CD14-positive monocyte (primary cell): ENCODE measurements at regions not wholly inside any gene's neighbourhood (a gene's known extent, or its start where the extent isn't known, plus 50 kb on each side); places are given as distances from the start of the nearest gene placed in this dataset.

Source experiments
- DNase-seq, 3 donors: peaks; one replicate each; pipeline ENCODE4 v3.0.0-alpha.2; 2011 to 2022
- H2AFZ ChIP-seq: 2 replicates; pipeline ENCODE4 v1.6.0; 2012; ENCODE audit warnings: mild to moderate bottlenecking, low read depth, low read length, inconsistent platforms; ENCODE audit not compliant: insufficient read depth, poor library complexity, severe bottlenecking
- H3K27ac ChIP-seq, 2 donors: 1 replicate in 1 of 2; 2 replicates in 1 of 2; pipeline ENCODE4 v1.5.1; 2012 to 2013; ENCODE audit warnings: low read length in 2 of 2, control low read depth in 1 of 2, inconsistent platforms in 1 of 2, low read depth in 1 of 2, mild to moderate bottlenecking in 1 of 2
- H3K27me3 ChIP-seq, 2 donors: one replicate each; pipeline versions ENCODE4 v1.6.0 to v1.6.1; 2011 to 2013; ENCODE audit warnings: low read length in 2 of 2; ENCODE audit not compliant: control insufficient read depth in 2 of 2, insufficient read depth in 2 of 2
- H3K36me3 ChIP-seq, 2 donors: replicated peaks in 1 of 2; 1 replicate in 1 of 2; 2 replicates in 1 of 2; pipeline versions ENCODE4 v1.5.1 to v1.6.1; 2012 to 2013; ENCODE audit warnings: low read length in 2 of 2, control low read depth in 1 of 2, inconsistent platforms in 1 of 2, mild to moderate bottlenecking in 1 of 2; ENCODE audit not compliant: insufficient read depth in 2 of 2, control insufficient read depth in 1 of 2
- H3K4me1 ChIP-seq, 2 donors: 1 replicate in 1 of 2; 2 replicates in 1 of 2; pipeline versions ENCODE4 v1.5.1 to v1.6.1; 2012 to 2013; ENCODE audit warnings: low read length in 2 of 2, control low read depth in 1 of 2, inconsistent platforms in 1 of 2, mild to moderate bottlenecking in 1 of 2, moderate library complexity in 1 of 2; ENCODE audit not compliant: insufficient read depth in 2 of 2, control insufficient read depth in 1 of 2
- H3K4me2 ChIP-seq: replicated peaks from 2 replicates; pipeline ENCODE3; 2012; ENCODE audit warnings: low read length, moderate library complexity, mild to moderate bottlenecking; ENCODE audit not compliant: poor library complexity, severe bottlenecking; ENCODE audit errors: extremely low read depth
- H3K4me3 ChIP-seq, 3 experiments: fragments of 200-600 bp in 1 of 3; sonication (generic) in 1 of 3; replicated peaks in 1 of 3; 1 replicate in 2 of 3; 2 replicates in 1 of 3; pipeline ENCODE4 v1.5.1; 2011 to 2013; ENCODE audit warnings: low read length in 3 of 3, mild to moderate bottlenecking in 3 of 3, control low read depth in 2 of 3, low read depth in 2 of 3, inconsistent platforms in 1 of 3, moderate library complexity in 1 of 3
- H3K79me2 ChIP-seq: 2 replicates; pipeline ENCODE4 v1.6.0; 2012; ENCODE audit warnings: mild to moderate bottlenecking, control low read depth, inconsistent platforms, low read length, moderate library complexity; ENCODE audit not compliant: insufficient read depth
- H3K9ac ChIP-seq: 2 replicates; pipeline ENCODE4 v1.6.0; 2017; ENCODE audit warnings: low read length, mild to moderate bottlenecking; ENCODE audit not compliant: insufficient read depth, poor library complexity, severe bottlenecking
- H3K9me3 ChIP-seq, 2 donors: replicated peaks in 1 of 2; 1 replicate in 1 of 2; 2 replicates in 1 of 2; pipeline versions ENCODE4 v1.5.1 to v1.6.1; 2012 to 2013; ENCODE audit warnings: low read length in 2 of 2, control low read depth in 1 of 2; ENCODE audit not compliant: control insufficient read depth in 1 of 2, insufficient read depth in 1 of 2
- H4K20me1 ChIP-seq: 2 replicates; pipeline ENCODE4 v1.6.0; 2012; ENCODE audit warnings: mild to moderate bottlenecking, low read length, control low read depth, moderate library complexity; ENCODE audit not compliant: insufficient read depth
- H3K27ac Mint-ChIP-seq, 7 donors: one replicate each; pipeline ENCODE4 v1.8.0; 2020; ENCODE audit warnings: mild to moderate bottlenecking in 7 of 7, mixed read lengths in 7 of 7, moderate library complexity in 6 of 7, inconsistent platforms in 2 of 7
- H3K27me3 Mint-ChIP-seq, 3 donors: one replicate each; pipeline ENCODE4 v1.8.0; 2021 to 2022; ENCODE audit warnings: low read depth in 3 of 3, mild to moderate bottlenecking in 3 of 3, mixed read lengths in 3 of 3, moderate library complexity in 3 of 3, inconsistent platforms in 1 of 3
- H3K36me3 Mint-ChIP-seq, 2 donors: one replicate each; pipeline ENCODE4 v1.8.0; 2020; ENCODE audit warnings: mixed read lengths in 2 of 2, inconsistent platforms in 1 of 2, mild to moderate bottlenecking in 1 of 2
- H3K4me1 Mint-ChIP-seq: one replicate; pipeline ENCODE4 v1.8.0; 2020; ENCODE audit warnings: mild to moderate bottlenecking, mixed read lengths
- H3K4me3 Mint-ChIP-seq, 2 donors: one replicate each; pipeline ENCODE4 v1.8.0; 2020; ENCODE audit warnings: mild to moderate bottlenecking in 2 of 2, mixed read lengths in 2 of 2, moderate library complexity in 1 of 2
- H3K9me3 Mint-ChIP-seq, 7 donors: one replicate each; pipeline ENCODE4 v1.8.0; 2020 to 2022; ENCODE audit warnings: mixed read lengths in 7 of 7, mild to moderate bottlenecking in 6 of 7, moderate library complexity in 6 of 7, inconsistent platforms in 2 of 7
- CTCF ChIP-seq: fragments of 200-600 bp; IDR thresholded peaks from one replicate; pipeline ENCODE4 v1.8.0; 2022; ENCODE audit warnings: antibody characterized with exemption, mild to moderate bottlenecking
- WGBS: methylation state at CpG from one replicate; pipeline ENCODE4 v1.1.5; 2013; ENCODE audit warnings: missing lambda C conversion rate; ENCODE audit not compliant: insufficient coverage; 5-methylcytosine and 5-hydroxymethylcytosine counted together
- intact Hi-C, 2 donors: fragments of 100-400 bp; cut with micrococcal nuclease; formaldehyde crosslinking; loops; one replicate each; pipeline versions ENCODE4 v1.15.0 to v1.15.1; 2023

- no peak overlapping the region for H3K4me3 Mint-ChIP-seq
- H3K27me3 Mint-ChIP-seq = no peaks in the 10 kb centered on the region
- DNase-seq = no peak
- no CpG with 5 or more reads among the region's 2 CpGs for WGBS
- TF ChIP-seq CTCF = no peak
- H3K27me3 ChIP-seq = no peaks in the 10 kb centered on the region
- peaks cover 0 to 2% of the 10 kb centered on the region in 2 donors for H3K9me3 ChIP-seq
- no peak overlapping the region for H2AFZ ChIP-seq
- H3K4me2 ChIP-seq = no peak overlapping the region
- no peak overlapping the region for H3K27ac ChIP-seq
- H3K36me3 ChIP-seq = no peaks in the 10 kb centered on the region
- H3K79me2 ChIP-seq = no peaks in the 10 kb centered on the region
- H3K27ac Mint-ChIP-seq = no peak overlapping the region
- intact Hi-C loops = no loop called here
- peaks cover 0 to 4% (median 0%) of the 10 kb centered on the region in 7 donors for H3K9me3 Mint-ChIP-seq
- no peak overlapping the region for H3K4me3 ChIP-seq
- no peaks in the 10 kb centered on the region for H3K36me3 Mint-ChIP-seq
- no peak overlapping the region for H3K9ac ChIP-seq
- no peaks in the 10 kb centered on the region for H3K4me1 Mint-ChIP-seq
- H3K4me1 ChIP-seq = no peaks in the 10 kb centered on the region
- H4K20me1 ChIP-seq = no peaks in the 10 kb centered on the region
These were observed 242.1 kb upstream of the NUDT12 start for GRCh38 chr5:103804711-103805110.

GRCh38 chr5:103801681-103802080, 239.1 kb upstream of the NUDT12 start:
- Mint-ChIP-seq H3K4me1 (no peaks in the 10 kb centered on the region), H3K27me3 (no peaks in the 10 kb centered on the region), H3K36me3 (no peaks in the 10 kb centered on the region), H3K27ac (no peak overlapping the region), H3K4me3 (no peak overlapping the region), H3K9me3 (peaks cover 0 to 13% (median 4%) of the 10 kb centered on the region in 7 donors)
- Histone ChIP-seq H4K20me1 (no peaks in the 10 kb centered on the region), H2AFZ (no peak overlapping the region), H3K4me3 (no peak overlapping the region), H3K9ac (no peak overlapping the region), H3K27me3 (no peaks in the 10 kb centered on the region), H3K9me3 (peaks cover 0 to 14% of the 10 kb centered on the region in 2 donors), H3K79me2 (no peaks in the 10 kb centered on the region), H3K4me1 (no peaks in the 10 kb centered on the region), H3K27ac (no peak overlapping the region), H3K4me2 (no peak overlapping the region), H3K36me3 (no peaks in the 10 kb centered on the region)
- TF ChIP-seq CTCF = no peak
- intact Hi-C loops = no loop called here
- DNase-seq = no peak
- no CpG with 5 or more reads among the region's 1 CpG for WGBS
